GM21825 (cell line): ENCODE measurements at regions not wholly inside any gene's neighbourhood (a gene's known extent, or its start where the extent isn't known, plus 50 kb on each side); places are given as distances from the start of the nearest gene placed in this dataset.
"Not testable (repeated sequence)": the region's sequence is repeated elsewhere in the genome, so short reads cannot be mapped to it uniquely, and the experiment has no call there.

Experiments used
- ATAC-seq: cut with Tn5 transposase; IDR thresholded peaks from one replicate; pipeline ENCODE4 v1.9.1; 2021; ENCODE audit warnings: mild to moderate bottlenecking, moderate library complexity; ENCODE audit not compliant: unreplicated experiment

DNA sequence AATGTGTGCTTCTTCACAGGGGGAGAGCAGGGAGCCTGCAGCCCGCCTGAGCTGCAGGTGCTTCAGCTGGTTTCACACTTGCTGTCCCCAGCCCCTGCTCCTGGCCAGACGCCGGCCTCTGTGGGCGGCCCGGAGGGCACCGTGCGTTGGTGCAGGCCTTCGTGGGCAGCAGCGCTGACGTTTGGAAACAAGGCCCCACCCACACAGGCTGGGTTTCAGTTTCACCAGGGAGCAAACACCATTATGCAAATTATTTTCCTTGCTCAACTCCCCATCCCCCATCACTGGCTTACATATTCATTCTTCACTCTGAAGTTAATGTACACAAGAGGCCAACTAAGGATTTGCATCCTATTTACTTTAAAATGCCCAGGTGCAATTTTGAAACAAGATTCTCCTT lies 343.2 kb downstream of the BCL2L11 start:
- peak; percentile 96 for ATAC-seq

DNA sequence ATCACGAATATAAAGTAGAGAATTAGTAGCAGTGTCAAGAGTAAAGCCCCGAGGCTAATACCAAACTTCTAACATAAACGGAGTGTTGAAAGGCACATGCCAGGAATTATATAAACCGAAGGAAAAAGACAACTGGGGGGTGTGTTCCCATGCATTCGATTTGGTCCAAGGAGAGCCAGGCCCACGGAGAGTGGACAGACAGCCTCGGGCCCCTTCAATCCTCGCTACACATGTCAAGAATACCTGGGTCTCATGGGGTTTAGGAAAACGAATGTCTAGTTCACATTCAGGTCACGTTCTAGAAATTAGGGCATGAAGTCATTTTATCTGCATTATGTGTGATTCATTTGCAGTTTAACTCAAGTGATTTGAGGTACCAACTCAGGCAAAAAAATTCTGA lies 343.7 kb downstream of the BCL2L11 start:
- ATAC-seq = not testable (repeated sequence)

DNA sequence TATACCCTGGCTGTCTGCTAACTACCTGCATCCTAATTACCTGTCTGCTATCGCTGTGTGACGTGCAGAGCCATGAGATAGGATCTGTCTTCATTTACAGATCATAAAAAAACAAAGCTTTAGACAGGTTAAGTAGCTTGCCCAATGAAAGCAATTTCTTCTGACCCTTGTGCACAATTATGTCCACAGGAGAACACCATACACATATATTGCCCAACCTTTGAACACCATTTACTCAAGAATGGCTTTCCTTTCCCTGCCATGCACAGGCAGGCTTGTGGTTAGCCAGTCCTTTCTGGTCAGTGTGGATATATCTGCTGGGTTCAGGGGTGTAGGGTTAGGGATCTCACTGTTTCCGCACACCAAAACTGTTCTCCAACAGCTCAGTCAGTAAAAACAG lies 344.8 kb downstream of the BCL2L11 start:
- ATAC-seq = not testable (repeated sequence)

DNA sequence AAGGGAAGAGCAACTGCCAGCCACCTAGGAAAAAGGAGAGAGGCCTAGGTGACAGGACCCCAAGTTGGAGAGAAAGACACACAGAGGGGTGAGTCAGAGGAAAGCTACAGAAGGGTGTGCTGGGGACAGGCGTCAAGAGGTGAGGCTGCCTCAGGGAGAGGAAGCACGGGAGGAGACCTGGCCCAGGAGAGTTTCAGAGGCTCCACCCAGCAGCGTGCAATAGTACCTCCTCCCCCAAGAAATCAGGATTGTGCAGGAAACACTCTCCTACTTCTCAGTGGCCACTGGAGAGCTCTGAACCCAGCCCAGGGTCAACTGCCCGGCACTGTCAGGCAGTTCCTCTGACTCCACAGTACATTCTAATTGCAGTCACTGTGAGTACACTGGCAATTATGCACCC lies 346.0 kb downstream of the BCL2L11 start:
- ATAC-seq = not testable (repeated sequence)

DNA sequence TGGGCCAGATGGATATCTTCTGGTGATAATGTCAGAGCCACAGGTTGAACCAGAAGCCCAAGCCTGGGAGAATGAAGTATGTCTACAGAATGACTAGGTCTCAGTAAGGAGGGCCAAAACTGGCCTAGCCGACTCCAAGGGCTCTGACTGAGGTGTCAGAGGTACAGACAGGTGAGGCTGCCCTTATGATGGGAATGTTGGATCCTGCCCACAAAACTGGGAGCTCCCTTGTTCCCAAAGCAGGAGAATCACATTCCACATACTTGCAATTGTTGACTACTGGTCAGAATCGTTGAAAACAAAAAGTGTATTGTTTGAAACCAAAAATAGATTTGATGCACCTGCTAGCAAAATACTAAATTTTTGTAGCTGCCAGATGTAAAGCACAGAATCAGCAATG lies 350.2 kb downstream of the BCL2L11 start:
- ATAC-seq = not testable (repeated sequence)

DNA sequence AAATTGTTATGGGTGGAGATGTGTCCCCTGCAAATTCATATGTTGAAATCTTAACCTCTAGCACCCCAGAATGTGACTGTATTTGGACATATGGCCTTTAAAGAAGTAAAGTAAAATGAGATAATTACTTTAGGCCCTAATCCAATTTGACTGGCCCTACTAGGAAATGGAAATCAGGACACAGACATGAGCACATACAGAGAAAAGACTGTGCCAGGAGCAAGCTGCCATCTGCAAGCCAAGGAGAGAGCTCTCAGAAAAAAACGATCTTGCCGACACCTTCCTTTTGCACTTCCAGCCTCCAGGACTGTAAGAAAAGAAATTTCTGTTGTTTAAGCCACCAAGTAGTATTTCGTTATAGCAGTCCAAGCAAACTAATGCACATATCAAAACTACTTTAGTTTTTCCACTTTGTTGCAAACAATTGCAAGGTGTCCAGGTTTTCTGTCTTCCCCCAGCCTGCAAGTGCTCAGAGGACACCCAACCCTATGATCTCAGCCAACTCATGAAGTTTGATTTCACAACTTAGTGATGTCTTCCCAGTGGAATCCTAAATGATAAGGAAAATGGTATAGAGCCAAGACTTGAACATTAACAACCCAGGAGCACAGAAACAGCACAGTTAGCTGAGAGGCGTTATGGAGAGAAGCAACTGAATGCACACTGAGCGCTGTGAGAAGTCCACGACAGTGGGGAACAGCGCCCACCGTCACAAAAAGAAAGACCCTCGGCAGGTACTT lies 351.2 kb downstream of the BCL2L11 start:
- ATAC-seq = not testable (repeated sequence)

DNA sequence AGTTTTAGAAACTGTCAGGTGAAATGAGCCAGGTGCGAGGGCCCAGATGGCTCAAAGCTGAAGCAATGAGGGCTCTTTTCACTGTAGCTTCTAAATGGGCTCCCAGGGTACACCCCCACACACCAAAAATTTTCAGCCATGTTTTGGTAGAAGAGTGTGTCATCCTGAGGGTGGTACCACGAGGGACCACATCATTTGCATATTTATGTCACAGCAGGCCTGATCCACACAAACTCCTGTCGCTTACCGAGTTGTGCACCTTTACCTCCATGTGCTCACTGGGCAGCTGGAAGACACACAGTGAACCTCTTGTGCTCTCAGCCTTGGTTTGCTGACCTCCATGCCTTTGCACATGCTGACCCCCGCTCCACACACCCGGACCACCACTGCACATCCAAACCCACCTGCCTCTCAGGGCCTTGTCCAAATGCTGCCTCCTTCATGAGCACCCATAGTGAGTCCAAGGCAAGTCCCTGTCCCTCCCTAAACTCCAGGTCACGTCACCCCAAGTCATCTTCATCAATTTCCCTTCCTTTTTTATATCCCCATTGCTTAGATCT lies 352.2 kb downstream of the BCL2L11 start:
- not testable (repeated sequence) for ATAC-seq

DNA sequence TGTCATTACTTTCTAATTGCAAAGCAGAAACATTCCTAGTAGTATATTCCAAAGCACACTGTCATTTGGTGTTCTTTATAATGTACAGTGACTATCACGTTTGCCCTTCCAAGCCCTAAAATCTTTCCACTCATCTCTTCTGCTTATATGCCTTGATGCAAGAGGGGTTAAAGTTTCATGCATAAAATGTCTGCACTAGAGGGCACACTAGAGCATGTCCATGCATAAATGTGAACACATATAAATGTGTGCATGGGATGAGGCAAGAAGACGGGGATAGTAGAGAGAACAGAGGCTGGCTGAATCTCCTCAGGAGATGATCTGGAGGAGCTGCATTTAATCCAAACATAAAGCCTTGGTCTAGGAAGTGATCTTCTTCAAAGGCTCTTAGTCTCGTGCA lies 352.8 kb downstream of the BCL2L11 start:
- not testable (repeated sequence) for ATAC-seq

DNA sequence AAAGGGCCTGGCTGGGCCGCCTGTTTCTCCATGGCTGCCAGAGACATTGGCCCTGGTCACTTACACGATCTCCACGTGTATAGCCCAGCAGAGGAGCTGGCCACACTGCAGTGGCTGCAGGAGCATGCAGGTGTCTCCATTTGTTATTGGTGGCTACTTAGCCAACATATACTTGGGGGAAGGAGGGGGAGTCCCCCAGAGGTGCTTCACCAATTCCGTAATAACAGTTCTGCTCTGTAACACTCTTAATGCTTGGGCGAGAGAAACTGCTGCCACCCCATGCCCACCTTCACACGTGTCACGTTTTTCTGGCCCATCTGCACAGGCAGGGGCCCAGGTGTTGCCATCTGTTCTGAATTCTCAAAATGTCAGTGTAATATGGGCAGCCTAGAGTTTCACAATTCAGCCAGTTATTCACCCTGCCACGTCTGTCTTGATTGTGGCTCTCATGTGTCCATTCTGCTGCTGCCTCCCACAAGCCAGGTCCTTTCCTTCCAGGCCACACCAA lies 353.5 kb downstream of the BCL2L11 start:
- ATAC-seq = not testable (repeated sequence)

DNA sequence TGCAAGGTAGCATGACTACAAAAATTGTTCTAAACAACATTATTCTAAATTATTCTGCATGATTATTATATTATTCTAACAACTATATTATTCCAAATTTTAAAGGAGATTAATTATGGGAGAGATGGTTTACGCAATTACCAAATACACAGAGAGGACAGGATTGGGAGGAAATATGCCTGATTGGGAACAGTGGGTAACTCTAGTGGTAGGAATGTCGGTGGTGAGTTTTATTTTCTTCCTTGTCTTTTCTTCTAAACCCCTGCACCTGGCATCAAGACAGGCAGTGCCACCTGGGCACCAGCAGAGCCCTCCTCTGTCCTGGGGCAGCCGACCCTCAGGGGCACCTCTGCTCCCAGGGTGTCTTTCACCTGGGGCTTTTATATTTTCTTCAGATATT lies 357.6 kb downstream of the BCL2L11 start:
- not testable (repeated sequence) for ATAC-seq

DNA sequence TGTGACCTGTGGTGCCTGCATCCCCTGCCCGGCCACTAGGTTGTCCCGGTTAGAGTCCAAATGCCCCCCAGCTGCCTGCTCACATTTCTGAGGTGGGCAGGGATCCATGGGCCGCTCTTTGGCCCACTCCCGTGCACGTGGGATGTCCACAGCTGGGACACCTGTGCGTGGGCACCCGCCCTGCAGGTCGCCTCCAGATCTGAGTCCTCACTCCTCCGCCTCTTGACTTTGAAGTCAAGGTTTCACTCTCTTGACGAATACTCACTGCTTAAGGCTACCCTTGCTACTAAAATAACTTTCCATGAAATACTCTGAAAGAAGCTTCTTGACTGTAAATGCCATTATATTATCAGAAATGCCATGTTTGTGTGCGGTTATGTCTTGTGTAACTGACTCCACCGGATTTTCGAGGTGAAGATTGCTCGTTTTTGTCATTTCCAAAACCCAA lies 358.2 kb downstream of the BCL2L11 start:
- not testable (repeated sequence) for ATAC-seq

DNA sequence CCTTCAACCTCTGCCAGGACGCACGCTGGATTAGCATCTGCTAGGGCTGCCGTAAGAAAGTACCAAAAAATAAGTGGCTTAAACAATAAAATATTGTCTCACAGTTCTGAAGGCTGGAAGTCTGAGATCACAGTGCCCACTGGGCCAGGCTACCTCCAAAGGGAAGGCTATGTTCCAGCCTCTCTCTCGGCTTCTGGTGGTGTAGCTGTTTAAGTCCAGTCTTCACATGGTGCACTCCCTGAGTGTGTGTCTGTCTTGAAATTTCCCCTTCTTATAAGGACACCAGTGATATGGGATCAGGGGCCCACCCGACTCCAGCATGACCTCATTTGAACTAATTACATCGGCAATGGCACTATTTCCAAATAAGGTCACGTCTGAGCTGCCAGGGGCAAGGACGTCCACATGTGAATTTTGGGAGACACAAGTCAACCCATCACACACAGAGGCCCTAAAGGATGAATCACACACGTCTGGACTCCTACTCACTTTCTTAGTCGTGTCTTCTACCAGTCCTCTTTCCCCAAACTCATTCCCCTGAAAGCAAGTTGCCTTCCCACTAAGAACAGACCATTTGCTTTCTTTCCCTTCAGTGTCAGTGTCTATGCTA lies 359.4 kb downstream of the BCL2L11 start:
- not testable (repeated sequence) for ATAC-seq

DNA sequence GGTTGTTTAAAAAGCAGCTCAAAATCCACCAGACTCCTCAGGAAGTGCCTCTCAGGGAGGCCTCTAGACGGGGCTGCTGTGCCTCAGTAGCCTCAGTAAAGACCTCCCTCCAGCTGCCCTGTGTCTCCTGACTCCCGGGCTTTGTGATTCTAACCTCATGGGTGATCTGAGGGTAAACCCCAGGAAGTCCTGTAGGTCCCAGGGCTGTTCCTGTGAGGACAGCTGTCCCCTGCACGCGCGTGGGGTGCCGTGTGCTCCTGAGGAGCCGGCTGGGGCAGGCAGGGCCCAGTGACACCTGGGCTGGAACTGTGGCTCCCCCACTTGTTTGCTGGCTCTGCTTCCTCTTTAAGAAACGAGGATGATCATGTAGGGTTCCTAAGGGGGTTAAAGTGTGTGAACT lies 359.9 kb downstream of the BCL2L11 start:
- ATAC-seq = not testable (repeated sequence)

DNA sequence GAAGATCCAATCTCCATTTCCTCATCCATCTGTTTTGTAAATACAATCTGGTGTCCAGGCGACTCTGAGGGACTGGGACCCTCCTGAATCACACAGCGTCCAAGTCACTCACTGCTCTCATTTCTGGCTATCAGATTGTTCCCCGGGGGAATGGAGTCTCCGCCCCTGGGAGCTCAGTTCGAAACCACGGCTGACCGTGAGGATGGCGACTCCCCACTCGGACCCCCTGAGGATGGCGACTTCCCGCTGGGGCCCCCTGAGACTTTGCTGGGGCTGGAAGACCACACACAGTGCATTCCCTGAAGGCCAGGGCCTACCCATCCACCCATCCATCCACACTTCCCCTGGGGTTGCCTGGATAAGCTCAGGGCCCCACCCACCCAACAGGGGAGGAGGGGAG lies 360.5 kb downstream of the BCL2L11 start:
- not testable (repeated sequence) for ATAC-seq

DNA sequence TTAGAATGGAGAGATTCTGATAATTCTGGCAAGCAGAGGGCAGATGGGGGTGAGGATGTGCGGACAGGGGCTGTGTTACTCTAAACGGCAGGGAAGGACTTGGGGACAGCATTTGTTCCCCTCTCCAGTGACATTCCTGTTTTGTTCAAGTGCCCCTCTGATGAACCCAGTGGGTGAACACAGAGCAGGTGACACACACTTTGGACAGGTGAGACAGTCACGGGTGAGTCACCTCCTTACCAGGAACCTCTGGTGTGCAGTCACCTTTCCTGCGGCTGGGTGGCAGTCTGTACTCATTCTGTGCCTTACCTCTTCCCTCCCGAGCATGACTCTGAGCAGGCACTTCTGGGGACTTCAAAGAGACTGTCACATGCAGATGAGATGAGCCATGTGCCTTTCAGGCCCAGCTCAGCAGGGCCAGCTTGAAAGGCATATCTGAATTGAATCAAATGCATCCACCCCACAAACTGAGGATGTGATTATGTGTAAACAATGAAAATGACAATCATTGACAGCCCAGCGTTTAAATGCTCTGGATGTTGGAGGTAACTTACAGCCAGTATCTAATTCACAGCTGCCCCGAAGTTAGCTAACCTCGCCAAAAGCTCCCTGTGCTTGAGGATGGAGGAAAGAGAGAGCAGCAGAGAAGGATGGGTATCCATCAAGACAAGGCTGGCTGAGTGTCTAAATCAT lies 362.4 kb downstream of the BCL2L11 start:
- peak; percentile 74 for ATAC-seq

DNA sequence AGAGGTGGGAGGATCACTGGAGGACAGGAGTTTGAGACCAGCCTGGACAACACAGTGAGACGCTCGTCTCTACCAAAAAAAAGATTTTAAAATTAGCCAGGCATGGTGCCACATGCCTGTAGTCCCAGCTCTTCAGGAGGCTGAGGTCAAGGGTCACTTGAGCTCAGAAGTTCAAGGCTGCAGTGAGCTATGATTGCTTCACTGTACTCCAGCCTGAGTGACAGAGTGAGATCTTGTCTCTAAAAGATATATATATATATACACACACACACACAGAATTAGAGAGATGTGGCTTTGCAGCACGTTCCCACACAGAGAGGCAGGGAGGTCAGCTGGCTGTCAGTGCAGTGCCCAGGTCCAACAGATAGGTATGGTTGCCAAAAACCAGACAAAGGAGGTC lies 363.4 kb downstream of the BCL2L11 start:
- ATAC-seq = not testable (repeated sequence)

DNA sequence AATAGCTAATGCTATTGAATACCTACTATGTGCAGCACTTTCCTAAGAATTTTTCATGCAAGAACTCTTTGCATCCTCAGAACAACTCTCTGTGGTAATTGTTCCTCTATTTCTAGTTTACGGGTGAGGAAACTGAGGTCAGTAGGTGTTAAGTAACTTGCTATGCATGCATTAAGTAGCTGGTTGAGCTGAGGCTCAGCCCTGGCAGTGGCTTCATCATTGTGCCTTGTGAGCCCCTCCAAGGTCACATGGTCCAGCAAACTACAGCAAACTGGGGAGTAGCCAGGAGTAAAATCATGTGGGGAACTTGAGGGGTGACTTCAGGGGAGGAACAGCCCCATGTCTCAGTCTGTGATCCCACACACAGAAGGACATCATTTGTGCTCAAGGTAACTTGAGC lies 365.2 kb downstream of the BCL2L11 start:
- not testable (repeated sequence) for ATAC-seq

DNA sequence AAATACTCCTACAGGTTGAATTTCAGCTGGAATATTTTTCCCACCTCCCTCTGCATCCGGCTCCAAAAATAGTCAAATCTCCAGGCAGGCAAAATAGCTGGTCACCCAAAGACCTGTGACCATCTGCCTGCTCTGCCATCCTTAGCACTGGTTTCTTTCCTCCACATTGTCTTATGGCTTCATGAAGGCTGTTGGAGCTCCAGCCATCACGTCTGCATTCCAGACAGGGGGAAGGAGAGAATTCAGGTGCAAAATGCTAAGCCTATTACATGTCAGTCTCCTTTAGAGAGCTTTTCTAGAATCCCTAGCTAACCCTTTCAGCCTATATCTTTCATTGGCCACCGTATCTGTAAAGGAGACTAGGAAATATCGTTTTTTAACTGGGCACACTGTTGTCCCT lies 367.7 kb downstream of the BCL2L11 start:
- ATAC-seq = not testable (repeated sequence)

DNA sequence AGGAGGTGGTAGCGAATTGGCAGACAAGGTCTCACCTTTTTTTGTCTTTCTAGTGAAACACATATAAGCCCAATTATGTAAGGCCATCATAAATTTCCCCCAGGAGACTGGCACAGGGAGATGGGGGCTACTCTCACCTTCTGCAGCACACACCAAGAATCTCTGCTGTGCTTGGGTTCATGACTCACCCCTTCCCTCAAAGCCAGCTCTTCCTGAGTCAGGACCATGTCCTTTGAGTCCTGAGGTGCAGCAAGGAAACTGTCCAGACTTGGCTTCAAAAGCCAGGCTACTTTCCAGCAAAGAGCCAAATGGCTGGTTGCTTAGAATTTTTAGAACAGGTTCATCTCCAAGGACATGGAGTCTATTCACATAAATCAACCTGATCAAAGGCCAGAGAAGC lies 368.7 kb downstream of the BCL2L11 start:
- not testable (repeated sequence) for ATAC-seq

DNA sequence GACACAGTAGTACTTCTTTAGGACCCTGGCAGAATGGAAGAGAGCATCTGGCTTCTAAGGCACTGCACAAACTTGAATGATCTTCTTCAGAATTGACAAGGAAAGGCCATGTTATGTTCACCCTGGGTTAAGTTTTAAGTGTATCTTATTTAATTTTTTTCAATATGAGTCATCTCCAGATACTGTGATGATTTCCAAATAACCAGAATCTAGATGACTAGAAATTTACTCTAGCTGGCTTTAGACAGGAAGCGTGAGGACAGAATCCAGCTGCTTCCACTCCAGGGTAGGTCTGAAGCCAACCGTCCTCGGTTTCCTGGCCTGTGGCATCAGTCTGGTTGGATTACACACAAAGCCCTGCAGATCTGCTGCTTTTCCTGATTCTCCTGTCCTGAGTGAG lies 370.5 kb downstream of the BCL2L11 start:
- ATAC-seq = not testable (repeated sequence)

DNA sequence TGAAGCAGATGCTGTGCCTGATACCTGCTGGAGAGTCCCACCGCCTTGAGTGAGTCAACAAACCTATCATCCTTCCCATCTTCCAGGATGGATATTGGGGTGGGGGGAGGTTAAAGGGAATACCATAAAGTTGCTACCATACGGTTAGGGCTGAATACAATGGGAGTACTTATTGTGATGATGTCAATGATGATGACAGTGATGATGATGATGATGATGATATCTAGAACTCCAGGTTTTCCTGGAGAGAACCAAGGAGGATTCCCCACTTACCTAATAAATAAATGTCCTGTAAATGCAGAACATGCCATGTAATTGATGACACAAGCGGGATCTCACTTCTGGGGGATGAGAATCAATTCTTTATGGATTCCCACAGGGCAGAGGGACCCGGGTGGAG lies 370.9 kb downstream of the BCL2L11 start:
- ATAC-seq = not testable (repeated sequence)
